Testis (tissue), 2 donors: ENCODE measurements at regions not wholly inside any gene's neighbourhood (a gene's known extent, or its start where the extent isn't known, plus 50 kb on each side); places are given as distances from the start of the nearest gene placed in this dataset.
A peak's percentile ranks its signal among the peaks of the same experiment; 100 is the strongest.

ENCODE experiments used
- DNase-seq: peaks from one replicate; pipeline ENCODE4 v3.0.0-alpha.2; 2019
- H3K27ac ChIP-seq, 2 donors: fragments of 200-600 bp; sonication (generic); one replicate each; pipeline ENCODE4 v1.5.1; 2019
- H3K27me3 ChIP-seq: fragments of 200-600 bp; sonication (generic); one replicate; pipeline ENCODE4 v1.5.1; 2019
- H3K36me3 ChIP-seq: fragments of 200-600 bp; sonication (generic); one replicate; pipeline ENCODE4 v1.5.1; 2017; ENCODE audit warnings: low read depth; ENCODE audit errors: missing control alignments
- H3K4me1 ChIP-seq: fragments of 200-600 bp; sonication (generic); one replicate; pipeline ENCODE4 v1.5.1; 2019
- H3K4me3 ChIP-seq, 2 donors: fragments of 200-600 bp; sonication (generic); one replicate each; pipeline ENCODE4 v1.5.1; 2017 to 2019
- H3K9me3 ChIP-seq: fragments of 200-600 bp; sonication (generic); one replicate; pipeline ENCODE4 v1.5.1; 2017
- POLR2A ChIP-seq: fragments of 450-650 bp; IDR thresholded peaks from one replicate; pipeline ENCODE4 v1.6.1; 2017; ENCODE audit warnings: antibody characterized with exemption, mild to moderate bottlenecking, moderate library complexity
- WGBS, 2 donors: methylation state at CpG; one replicate each; pipeline ENCODE4 v1.1.5; 2018; 5-methylcytosine and 5-hydroxymethylcytosine counted together
- intact Hi-C: fragments of 100-400 bp; cut with DNase I; formaldehyde crosslinking; loops from one replicate; pipeline ENCODE4 v1.15.1; 2023; ENCODE audit warnings: low total_unique reads
- TF ChIP-seq, protein P1 (sequence below), 3 experiments: fragments of 450-650 bp in 2 of 3; fragments of 200-600 bp in 1 of 3; sonication (generic) in 1 of 3; IDR thresholded peaks; one replicate each; pipeline ENCODE4 v1.5.1; 2016 to 2019; ENCODE audit warnings: antibody characterized with exemption in 3 of 3, mild to moderate bottlenecking in 2 of 3, moderate library complexity in 1 of 3

DNA sequence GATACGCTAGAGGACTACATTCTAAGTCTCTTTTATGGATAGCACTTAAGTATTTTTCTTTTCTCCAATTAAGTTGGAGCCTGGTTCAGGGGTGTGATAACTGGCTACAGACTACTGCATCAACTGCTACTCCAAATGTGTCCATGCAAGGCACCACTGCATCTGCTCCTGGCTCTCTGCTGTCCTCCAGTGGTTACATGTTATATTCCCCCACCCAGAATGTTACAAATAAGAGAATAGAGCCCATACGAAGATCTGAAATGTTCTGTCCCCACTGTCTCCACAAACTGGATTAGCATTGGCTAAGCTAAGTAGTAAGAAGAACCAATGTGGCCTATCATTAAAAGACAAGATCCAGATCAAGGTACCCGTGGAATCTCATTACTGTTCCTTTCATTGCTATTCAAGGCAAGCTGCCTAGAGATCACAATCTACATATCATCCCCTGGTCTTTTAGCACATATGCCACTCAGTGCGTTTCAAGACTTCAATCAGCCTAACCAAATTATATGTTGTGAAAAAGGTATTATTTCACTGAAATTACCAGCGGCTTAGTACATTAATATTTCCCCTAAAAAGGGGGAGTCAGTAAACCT is 308.3 kb upstream of the SLC8A1 start:
- intact Hi-C loops = no loop called here
- peak; percentile 70 for DNase-seq
- Histone ChIP-seq H3K9me3 (no peaks in the 10 kb centered on the region), H3K4me1 (no peaks in the 10 kb centered on the region), H3K36me3 (no peaks in the 10 kb centered on the region), H3K27ac (no peak overlapping the region), H3K27me3 (no peaks in the 10 kb centered on the region), H3K4me3 (no peak overlapping the region)
- TF ChIP-seq, protein P1, sequence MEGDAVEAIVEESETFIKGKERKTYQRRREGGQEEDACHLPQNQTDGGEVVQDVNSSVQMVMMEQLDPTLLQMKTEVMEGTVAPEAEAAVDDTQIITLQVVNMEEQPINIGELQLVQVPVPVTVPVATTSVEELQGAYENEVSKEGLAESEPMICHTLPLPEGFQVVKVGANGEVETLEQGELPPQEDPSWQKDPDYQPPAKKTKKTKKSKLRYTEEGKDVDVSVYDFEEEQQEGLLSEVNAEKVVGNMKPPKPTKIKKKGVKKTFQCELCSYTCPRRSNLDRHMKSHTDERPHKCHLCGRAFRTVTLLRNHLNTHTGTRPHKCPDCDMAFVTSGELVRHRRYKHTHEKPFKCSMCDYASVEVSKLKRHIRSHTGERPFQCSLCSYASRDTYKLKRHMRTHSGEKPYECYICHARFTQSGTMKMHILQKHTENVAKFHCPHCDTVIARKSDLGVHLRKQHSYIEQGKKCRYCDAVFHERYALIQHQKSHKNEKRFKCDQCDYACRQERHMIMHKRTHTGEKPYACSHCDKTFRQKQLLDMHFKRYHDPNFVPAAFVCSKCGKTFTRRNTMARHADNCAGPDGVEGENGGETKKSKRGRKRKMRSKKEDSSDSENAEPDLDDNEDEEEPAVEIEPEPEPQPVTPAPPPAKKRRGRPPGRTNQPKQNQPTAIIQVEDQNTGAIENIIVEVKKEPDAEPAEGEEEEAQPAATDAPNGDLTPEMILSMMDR (IDR thresholded peaks at IDR 0.05) = peak in 2 of 3 experiments; percentile 44 to 64
- no peak for TF ChIP-seq POLR2A
- 54 to 62% methylated on average over 5 of the region's 5 CpGs for WGBS, 2 donors

DNA sequence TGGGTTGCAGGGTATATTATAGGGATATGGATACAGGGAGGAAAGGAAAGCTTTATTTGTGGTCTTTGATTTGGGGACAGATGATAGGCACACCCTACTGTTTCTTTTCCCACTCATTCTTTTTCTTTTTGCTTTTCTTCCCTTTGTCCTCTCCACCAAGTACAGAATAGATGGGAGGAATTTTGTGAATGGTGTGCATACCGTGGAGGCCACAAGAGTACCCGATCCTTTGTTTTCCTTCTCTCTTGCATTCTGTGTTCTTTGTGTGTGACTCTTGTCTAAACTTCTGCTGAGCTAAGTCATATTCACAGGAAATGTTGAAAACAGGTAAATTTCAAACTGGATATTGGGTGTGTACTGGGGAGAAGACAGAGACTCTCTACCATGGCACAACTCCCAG is 321.4 kb upstream of the SLC8A1 start:
- no peaks in the 10 kb centered on the region for H3K27me3 ChIP-seq
- H3K36me3 ChIP-seq = no peaks in the 10 kb centered on the region
- H3K4me1 ChIP-seq = no peaks in the 10 kb centered on the region
- intact Hi-C loops = no loop called here
- no peaks in the 10 kb centered on the region for H3K9me3 ChIP-seq
- no peak overlapping the region for H3K4me3 ChIP-seq
- WGBS, 2 donors = 91 to 96% methylated on average over 2 of the region's 2 CpGs
- no peak for DNase-seq
- no peak overlapping the region for H3K27ac ChIP-seq
- TF ChIP-seq, protein P1 (IDR thresholded peaks at IDR 0.05) = no peak

GRCh38 chr2:40783704-40784103 is 331.8 kb upstream of the SLC8A1 start:
- H3K27me3 ChIP-seq = no peaks in the 10 kb centered on the region
- TF ChIP-seq, protein P1 (IDR thresholded peaks at IDR 0.05) = no peak
- no peak for TF ChIP-seq POLR2A
- H3K9me3 ChIP-seq = no peaks in the 10 kb centered on the region
- intact Hi-C loops = no loop called here
- no peak for DNase-seq
- no peak overlapping the region for H3K4me3 ChIP-seq
- 67 to 70% methylated on average over 3 of the region's 3 CpGs for WGBS, 2 donors
- no peak overlapping the region for H3K27ac ChIP-seq
- H3K4me1 ChIP-seq = no peaks in the 10 kb centered on the region
- no peaks in the 10 kb centered on the region for H3K36me3 ChIP-seq

- Histone ChIP-seq H3K9me3 (no peaks in the 10 kb centered on the region), H3K36me3 (no peaks in the 10 kb centered on the region), H3K4me1 (no peaks in the 10 kb centered on the region), H3K4me3 (no peak overlapping the region), H3K27me3 (no peaks in the 10 kb centered on the region), H3K27ac (no peak overlapping the region)
- no peak for DNase-seq
- intact Hi-C loops = no loop called here
- no peak for TF ChIP-seq POLR2A
- TF ChIP-seq, protein P1 (IDR thresholded peaks at IDR 0.05) = no peak
- WGBS, 2 donors = 96 to 97% methylated on average over 1 of the region's 1 CpG
These were observed 334.7 kb upstream of the SLC8A1 start for GRCh38 chr2:40786636-40787035.

- TF ChIP-seq, protein P1 (IDR thresholded peaks at IDR 0.05) = no peak
- no peak for TF ChIP-seq POLR2A
- Histone ChIP-seq H3K4me3 (no peak overlapping the region), H3K9me3 (no peaks in the 10 kb centered on the region), H3K27me3 (no peaks in the 10 kb centered on the region), H3K36me3 (no peaks in the 10 kb centered on the region), H3K4me1 (no peaks in the 10 kb centered on the region), H3K27ac (no peak overlapping the region)
- intact Hi-C loops = no loop called here
- no peak for DNase-seq
- WGBS, 2 donors = 73 to 74% methylated on average over 2 of the region's 2 CpGs
These were observed 345.2 kb upstream of the SLC8A1 start for GRCh38 chr2:40797120-40797519.
